ENCODE measurements at regions not wholly inside any gene's neighbourhood (a gene's known extent, or its start where the extent isn't known, plus 50 kb on each side); places are given as distances from the start of the nearest gene placed in this dataset.

DNA sequence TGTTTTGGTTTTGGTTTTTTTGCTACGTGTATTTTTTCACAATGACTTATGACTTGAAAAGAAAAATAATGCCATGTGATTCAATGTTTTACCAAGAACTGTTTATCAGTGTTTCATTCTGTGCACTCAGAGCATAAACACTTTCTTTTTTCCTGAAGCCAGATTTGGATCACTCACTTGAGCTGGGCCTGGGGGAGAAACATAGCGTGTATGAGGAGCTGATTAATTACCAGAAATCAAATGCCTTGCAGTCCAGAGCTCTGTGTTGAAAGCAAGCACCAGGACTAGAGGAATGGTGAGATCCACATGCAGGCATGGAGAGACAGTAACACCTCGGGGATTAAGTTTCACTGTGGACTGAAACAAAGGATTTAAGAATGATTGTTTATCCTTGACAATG, 642.1 kb upstream of the ADGRL2 start:
- peak; percentile 43 for DNase-seq (ENCODE audit: low read depth)

- DNase-seq (ENCODE audit: low read depth): no peak
Measured at GRCh38 chr1:81157686-81158085, 643.0 kb upstream of the ADGRL2 start.

GRCh38 chr1:81156887-81157286, 643.8 kb upstream of the ADGRL2 start:
- no peak for DNase-seq (ENCODE audit: low read depth)

- no peak for DNase-seq (ENCODE audit: low read depth)
Measured at GRCh38 chr1:81155131-81155530, 645.6 kb upstream of the ADGRL2 start.

- DNase-seq (ENCODE audit: low read depth): no peak
Measured at GRCh38 chr1:81151206-81151605, 649.5 kb upstream of the ADGRL2 start.

GRCh38 chr1:81149649-81150325, 650.9 kb upstream of the ADGRL2 start:
- DNase-seq (ENCODE audit: low read depth): no peak

GRCh38 chr1:81144240-81144825, 656.4 kb upstream of the ADGRL2 start:
- DNase-seq (ENCODE audit: low read depth): no peak

DNA sequence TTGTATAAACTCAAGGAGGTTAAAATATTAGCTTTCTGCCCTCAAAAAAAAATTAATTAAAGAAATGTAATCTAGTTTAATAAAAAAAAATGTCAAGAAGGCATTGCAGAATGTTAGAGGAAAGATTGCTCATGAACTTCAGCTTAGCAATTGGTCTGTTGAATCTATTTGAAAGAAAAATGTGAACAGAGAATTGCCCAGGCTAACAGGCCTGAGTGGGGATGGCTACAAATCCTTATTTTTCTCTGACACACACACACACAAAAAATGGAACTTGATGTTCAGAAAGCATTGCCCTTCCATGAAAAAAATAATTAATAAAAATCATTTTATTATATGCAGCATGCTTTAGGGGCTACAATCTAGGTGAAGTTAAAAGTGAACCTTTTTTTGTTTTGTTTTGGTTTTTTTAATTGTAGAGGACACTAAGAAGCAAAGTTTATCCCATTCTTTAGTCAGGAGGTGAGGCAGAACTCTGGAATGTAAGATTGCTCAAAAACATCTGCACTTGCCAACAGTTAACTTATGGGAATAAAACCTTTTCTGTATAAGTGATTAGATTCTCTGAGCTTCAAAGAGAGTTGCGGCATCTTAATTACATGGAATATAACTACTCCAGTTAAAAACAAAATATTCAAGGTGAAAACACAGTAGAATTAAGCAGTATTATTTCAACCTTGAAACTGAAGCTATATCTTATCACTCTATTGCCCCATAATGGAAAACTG, 658.5 kb upstream of the ADGRL2 start:
- peak; percentile 54 for DNase-seq (ENCODE audit: low read depth)

- no peak for DNase-seq (ENCODE audit: low read depth)
Measured at GRCh38 chr1:81135524-81135923, 665.2 kb upstream of the ADGRL2 start.

DNA sequence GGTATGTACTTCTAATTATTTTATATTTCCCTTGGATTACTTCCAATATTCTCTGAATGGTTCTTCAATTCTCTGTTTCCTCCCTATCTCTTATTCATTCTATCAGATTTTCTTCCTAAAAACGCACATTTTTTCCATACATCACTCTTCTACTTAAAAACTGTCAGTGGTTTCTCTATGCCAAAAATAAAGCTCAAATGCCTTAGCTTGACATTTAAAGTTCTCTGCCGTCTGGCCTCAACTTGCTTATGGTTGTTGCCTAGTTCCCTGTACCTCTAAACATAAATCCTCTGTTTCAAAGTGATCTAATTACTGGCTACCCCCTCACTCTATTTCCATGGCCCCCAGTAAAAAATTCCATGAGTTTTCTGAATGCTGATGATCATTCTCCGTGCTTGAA, 671.0 kb upstream of the ADGRL2 start:
- DNase-seq (ENCODE audit: low read depth): no peak

DNA sequence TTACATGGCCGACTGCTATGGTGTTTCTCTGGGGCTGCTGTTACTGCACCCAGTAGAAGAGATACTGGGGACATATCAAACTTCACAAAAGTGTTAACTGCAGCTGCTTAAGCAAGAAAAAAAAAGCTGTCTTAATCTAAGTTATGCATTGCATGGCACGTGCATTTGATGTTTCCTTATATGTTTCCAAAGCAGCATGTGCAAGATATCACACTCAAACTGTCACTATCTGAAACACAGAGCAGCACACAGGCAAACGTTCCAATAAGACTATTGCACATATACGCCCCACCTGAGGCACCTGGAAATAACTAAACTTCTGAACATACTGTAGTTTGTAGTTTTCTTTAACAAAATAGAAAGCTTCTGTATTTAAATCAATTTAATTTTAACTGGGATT, 671.4 kb upstream of the ADGRL2 start:
- no peak for DNase-seq (ENCODE audit: low read depth)

GRCh38 chr1:81128079-81128478, 672.7 kb upstream of the ADGRL2 start:
- no peak for DNase-seq (ENCODE audit: low read depth)

DNA sequence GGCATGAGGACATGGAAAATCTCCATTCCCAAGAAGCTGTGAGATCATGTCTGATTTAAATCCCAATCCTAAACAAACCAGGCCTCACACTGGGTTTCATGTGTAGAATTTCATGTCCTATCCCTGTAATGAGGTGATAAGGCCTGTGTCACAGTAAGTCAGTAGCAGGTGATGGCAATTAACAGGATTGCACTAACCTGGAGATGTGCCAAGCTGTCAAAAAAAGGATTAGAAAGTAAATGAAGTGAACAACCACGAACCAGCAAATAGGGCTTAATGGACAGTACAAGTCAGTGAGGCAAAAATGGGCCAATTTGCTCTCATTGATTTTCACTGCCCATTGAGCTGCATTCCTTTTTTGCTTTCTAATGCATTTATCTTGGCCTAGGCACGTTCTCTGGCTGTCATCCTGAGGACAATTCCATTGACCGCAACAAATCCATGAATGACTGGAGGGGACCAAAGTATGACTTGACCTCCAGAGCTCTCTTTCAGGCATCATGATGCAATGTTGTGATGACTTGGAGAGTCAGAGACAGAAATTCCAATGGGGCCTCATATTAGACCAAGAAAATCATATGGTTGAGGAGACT, 673.6 kb upstream of the ADGRL2 start:
- peak; percentile 28 for DNase-seq (ENCODE audit: low read depth)

- no peak for DNase-seq (ENCODE audit: low read depth)
Measured at GRCh38 chr1:81125672-81126071, 675.1 kb upstream of the ADGRL2 start.

DNA sequence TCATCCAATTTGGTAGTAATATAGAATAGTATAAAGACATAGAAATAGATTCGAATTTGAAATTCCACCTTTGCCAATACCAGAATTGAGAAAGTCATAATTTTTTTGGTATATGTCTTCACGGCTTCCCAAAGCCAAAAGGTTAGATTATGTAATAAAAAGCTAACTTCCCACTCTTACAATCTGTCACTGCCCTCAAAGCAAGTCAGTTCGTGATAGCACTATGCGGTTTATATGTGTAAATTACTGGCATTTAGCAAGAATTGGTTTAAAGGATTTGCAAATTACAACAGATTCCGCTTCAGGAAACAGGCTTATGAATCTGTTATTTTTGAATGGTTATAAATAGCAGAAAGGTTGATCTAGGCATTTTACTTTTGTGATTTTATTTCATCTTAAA, 679.4 kb upstream of the ADGRL2 start:
- no peak for DNase-seq (ENCODE audit: low read depth)

DNA sequence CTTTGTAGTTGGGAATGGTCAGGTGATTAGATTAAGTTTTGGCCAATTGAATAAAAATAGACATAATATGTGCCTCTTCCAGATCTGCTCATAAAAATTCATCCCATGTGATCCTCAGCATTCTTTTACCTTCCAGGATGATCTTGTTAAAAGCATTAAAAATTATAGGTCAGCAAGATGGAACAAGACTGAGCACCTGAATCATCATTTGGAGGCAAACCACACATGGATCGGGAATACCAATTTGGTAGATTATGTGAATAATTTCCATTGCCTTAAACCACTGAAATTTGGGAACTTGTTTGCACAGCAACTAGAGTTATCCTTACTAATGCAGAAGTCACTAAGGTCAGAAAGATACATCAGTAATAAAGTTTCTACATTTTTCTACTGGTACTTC, 681.4 kb upstream of the ADGRL2 start:
- no peak for DNase-seq (ENCODE audit: low read depth)

DNA sequence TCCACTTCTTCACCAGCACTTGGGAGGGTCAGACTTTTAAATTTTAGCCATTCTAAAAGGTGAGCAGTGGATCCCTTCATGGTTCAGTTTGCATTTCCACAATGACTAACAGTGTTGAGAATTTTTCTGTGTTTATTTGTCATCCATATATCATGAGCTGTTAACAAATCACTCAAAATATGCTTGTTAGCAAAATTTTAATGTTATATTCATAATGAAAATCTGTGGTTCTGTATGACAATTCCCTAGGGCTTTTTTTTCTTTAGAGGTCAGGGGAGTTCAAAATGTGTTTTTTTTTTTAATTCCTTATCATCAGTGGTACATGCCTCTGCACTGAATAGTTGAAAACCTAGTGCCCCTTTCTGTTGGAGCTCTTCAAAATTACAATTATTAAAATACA, 682.2 kb upstream of the ADGRL2 start:
- DNase-seq (ENCODE audit: low read depth): no peak

DNA sequence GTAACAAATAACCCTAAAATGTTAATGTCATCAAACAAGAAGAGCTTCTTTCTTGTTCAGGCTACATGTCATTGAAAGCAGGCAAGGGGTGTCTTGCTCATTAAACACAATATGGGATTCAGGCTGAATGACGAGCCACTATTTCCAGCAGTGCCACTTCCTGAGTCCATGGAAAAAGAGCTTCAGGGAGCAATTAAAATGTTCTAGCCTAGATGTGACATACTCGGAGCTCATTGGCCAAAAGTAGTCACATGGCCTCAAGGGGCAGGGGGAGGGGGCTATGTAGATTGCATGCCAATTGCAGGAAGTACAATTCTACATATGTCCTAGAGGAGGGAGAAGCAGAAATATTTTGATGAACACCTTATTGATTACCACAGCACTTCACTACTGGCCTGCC, 685.3 kb upstream of the ADGRL2 start:
- peak; percentile 1 for DNase-seq (ENCODE audit: low read depth)

GRCh38 chr1:81114191-81114590, 686.5 kb upstream of the ADGRL2 start:
- DNase-seq (ENCODE audit: low read depth): no peak

DNA sequence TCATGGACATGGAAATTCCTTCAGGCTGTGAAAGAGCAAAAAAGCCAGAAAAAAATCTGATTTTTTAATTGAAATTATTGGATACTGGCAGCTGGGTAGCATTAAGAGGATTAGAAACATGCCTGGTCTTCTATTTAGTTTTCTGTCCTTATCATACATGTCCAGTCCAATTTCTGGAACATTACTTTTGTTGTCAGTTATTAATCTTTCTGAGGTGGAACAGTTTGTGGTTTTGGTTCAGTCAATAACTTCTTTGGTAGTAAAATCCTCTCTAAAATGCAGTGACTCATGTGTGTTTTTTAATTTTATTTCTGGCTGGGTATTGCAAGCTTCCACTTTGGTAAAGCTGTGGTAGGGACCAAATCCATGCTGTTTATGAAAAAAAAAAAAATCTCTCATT, 687.0 kb upstream of the ADGRL2 start:
- peak; percentile 26 for DNase-seq (ENCODE audit: low read depth)

GRCh38 chr1:81111818-81112217, 688.9 kb upstream of the ADGRL2 start:
- DNase-seq (ENCODE audit: low read depth): peak; percentile 32

DNA sequence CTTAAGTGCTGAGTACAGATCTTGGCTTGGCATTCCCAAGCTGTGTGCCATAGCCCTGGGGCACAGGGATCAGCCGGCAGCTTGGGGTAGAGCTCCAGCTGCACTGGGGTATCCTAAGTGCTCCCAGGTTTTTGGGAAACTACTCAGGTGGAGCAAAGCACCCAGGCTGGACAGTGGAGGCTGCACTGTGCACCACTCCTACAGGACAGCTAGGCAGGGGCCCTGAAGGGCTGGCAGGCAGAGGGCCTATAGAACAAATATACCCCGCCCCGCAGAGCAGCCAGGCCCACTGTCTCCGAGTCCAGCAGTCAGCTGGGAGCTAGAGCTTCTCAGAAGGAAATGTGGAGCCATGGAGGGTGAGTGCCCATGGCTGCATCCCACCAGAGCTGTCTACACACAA, 691.7 kb upstream of the ADGRL2 start:
- DNase-seq (ENCODE audit: low read depth): no peak

DNA sequence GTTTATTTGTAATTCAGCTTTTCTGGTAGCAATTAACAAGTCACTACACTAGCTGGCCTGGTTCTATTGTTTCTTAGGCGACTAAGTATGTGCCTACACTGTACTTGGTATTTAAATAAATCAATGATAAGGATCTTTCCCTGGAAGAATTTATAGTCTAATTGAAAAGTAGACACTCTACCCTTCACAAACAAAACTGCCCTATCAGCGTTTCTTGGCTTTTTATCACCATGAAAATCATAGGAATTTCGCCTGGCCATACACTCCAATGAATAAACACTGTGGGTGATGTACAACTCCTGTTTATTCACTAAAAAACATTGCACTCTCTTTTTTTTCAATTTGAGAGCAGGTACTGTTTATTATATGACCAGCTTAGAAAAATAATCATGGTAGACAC, 702.9 kb upstream of the ADGRL2 start:
- no peak for DNase-seq (ENCODE audit: low read depth)
